SW480 (cell line): ENCODE measurements at regions not wholly inside any gene's neighbourhood (a gene's known extent, or its start where the extent isn't known, plus 50 kb on each side); places are given as distances from the start of the nearest gene placed in this dataset.
"Not testable (repeated sequence)": the region's sequence is repeated elsewhere in the genome, so short reads cannot be mapped to it uniquely, and the experiment has no call there.

Experiments
- DNase-seq: peaks from one replicate; pipeline ENCODE4 v3.0.0-alpha.2; 2016; ENCODE audit warnings: low spot score

- not testable (repeated sequence) for DNase-seq
Measured at GRCh38 chr6:28623242-28623641, 97.6 kb downstream of the GPX5 start.

GRCh38 chr6:28626386-28626785 is 100.7 kb downstream of the GPX5 start:
- DNase-seq, result not testable (repeated sequence)

- DNase-seq, result no peak
Measured at GRCh38 chr6:28632326-28632851, 106.7 kb downstream of the GPX5 start.

GRCh38 chr6:28633445-28634215 is 107.9 kb downstream of the GPX5 start:
- DNase-seq, result no peak

- no peak for DNase-seq
Measured at GRCh38 chr6:28634411-28634760, 108.7 kb downstream of the GPX5 start.

GRCh38 chr6:28634761-28635546 is 109.3 kb downstream of the GPX5 start:
- DNase-seq, result no peak

GRCh38 chr6:28635547-28636158 is 110.0 kb downstream of the GPX5 start:
- DNase-seq, result no peak

GRCh38 chr6:28638787-28639430 is 113.2 kb downstream of the GPX5 start:
- no peak for DNase-seq

- DNase-seq, result not testable (repeated sequence)
Measured at GRCh38 chr6:28639445-28640290, 114.0 kb downstream of the GPX5 start.

GRCh38 chr6:28643017-28643740 is 117.5 kb downstream of the GPX5 start:
- DNase-seq, result no peak

GRCh38 chr6:28646650-28647049 is 121.0 kb downstream of the GPX5 start:
- no peak for DNase-seq

- peak; percentile 58 for DNase-seq
Measured at GRCh38 chr6:28648035-28648877, 122.6 kb downstream of the GPX5 start.

GRCh38 chr6:28648878-28649375 is 123.2 kb downstream of the GPX5 start:
- DNase-seq, result no peak

GRCh38 chr6:28651161-28651560 is 125.5 kb downstream of the GPX5 start:
- DNase-seq, result no peak

GRCh38 chr6:28653876-28654275 is 128.2 kb downstream of the GPX5 start:
- DNase-seq, result no peak

- DNase-seq, result no peak
Measured at GRCh38 chr6:28655164-28655563, 129.5 kb downstream of the GPX5 start.

- DNase-seq, result no peak
Measured at GRCh38 chr6:28656715-28657114, 131.0 kb downstream of the GPX5 start.

GRCh38 chr6:28657381-28657768 is 131.7 kb downstream of the GPX5 start:
- no peak for DNase-seq

- DNase-seq, result peak; percentile 64
Measured at GRCh38 chr6:28657769-28658465, 132.2 kb downstream of the GPX5 start.
